ENCODE measurements at regions not wholly inside any gene's neighbourhood (a gene's known extent, or its start where the extent isn't known, plus 50 kb on each side); places are given as distances from the start of the nearest gene placed in this dataset.
"Not testable (repeated sequence)": the region's sequence is repeated elsewhere in the genome, so short reads cannot be mapped to it uniquely, and the experiment has no call there.

GRCh38 chr12:45490232-45490881, 239.1 kb upstream of the ARID2 start:
- no peak for DNase-seq

GRCh38 chr12:45494279-45494678, 235.2 kb upstream of the ARID2 start:
- DNase-seq: no peak

- DNase-seq: no peak
Measured at GRCh38 chr12:45498645-45499044, 230.9 kb upstream of the ARID2 start.

- DNase-seq: no peak
Measured at GRCh38 chr12:45502481-45503128, 226.9 kb upstream of the ARID2 start.

- no peak for DNase-seq
Measured at GRCh38 chr12:45503899-45504298, 225.6 kb upstream of the ARID2 start.

GRCh38 chr12:45504316-45505010, 225.0 kb upstream of the ARID2 start:
- DNase-seq: no peak

GRCh38 chr12:45509187-45509586, 220.3 kb upstream of the ARID2 start:
- no peak for DNase-seq

- DNase-seq: no peak
Measured at GRCh38 chr12:45509621-45510020, 219.9 kb upstream of the ARID2 start.

GRCh38 chr12:45517381-45517780, 212.1 kb upstream of the ARID2 start:
- no peak for DNase-seq

GRCh38 chr12:45518291-45519235, 210.9 kb upstream of the ARID2 start:
- peak; percentile 10 for DNase-seq

GRCh38 chr12:45522227-45522626, 207.3 kb upstream of the ARID2 start:
- no peak for DNase-seq

- DNase-seq: not testable (repeated sequence)
Measured at GRCh38 chr12:45526823-45527222, 202.7 kb upstream of the ARID2 start.

- no peak for DNase-seq
Measured at GRCh38 chr12:45532113-45532512, 197.4 kb upstream of the ARID2 start.

- DNase-seq: no peak
Measured at GRCh38 chr12:45535610-45536180, 193.8 kb upstream of the ARID2 start.

- DNase-seq: no peak
Measured at GRCh38 chr12:45536284-45536683, 193.2 kb upstream of the ARID2 start.

- no peak for DNase-seq
Measured at GRCh38 chr12:45540661-45541341, 188.7 kb upstream of the ARID2 start.

- peak; percentile 71 for DNase-seq
Measured at GRCh38 chr12:45543887-45544286, 185.6 kb upstream of the ARID2 start.

GRCh38 chr12:45546545-45546944, 183.0 kb upstream of the ARID2 start:
- DNase-seq: no peak

GRCh38 chr12:45547132-45547531, 182.4 kb upstream of the ARID2 start:
- DNase-seq: no peak

GRCh38 chr12:45547822-45548221, 181.7 kb upstream of the ARID2 start:
- DNase-seq: no peak

GRCh38 chr12:45548426-45548825, 181.1 kb upstream of the ARID2 start:
- no peak for DNase-seq

- DNase-seq: no peak
Measured at GRCh38 chr12:45549337-45549902, 180.1 kb upstream of the ARID2 start.
